GM18951 (cell line): ENCODE measurements at regions not wholly inside any gene's neighbourhood (a gene's known extent, or its start where the extent isn't known, plus 50 kb on each side); places are given as distances from the start of the nearest gene placed in this dataset.

Experiments
- POLR2A ChIP-seq: IDR thresholded peaks from 4 replicates; pipeline ENCODE4 v1.6.1; 2011; ENCODE audit warnings: mild to moderate bottlenecking; ENCODE audit not compliant: insufficient read length, insufficient read depth; ENCODE audit errors: extremely low read depth
- in situ Hi-C: fragments of 300-500 bp; cut with MboI; formaldehyde crosslinking; loops from one replicate; pipeline ENCODE4 v1.12.0; 2022; ENCODE audit warnings: low sequenced_read_pairs, mixed read lengths, inconsistent platforms; ENCODE audit not compliant: unreplicated experiment

DNA sequence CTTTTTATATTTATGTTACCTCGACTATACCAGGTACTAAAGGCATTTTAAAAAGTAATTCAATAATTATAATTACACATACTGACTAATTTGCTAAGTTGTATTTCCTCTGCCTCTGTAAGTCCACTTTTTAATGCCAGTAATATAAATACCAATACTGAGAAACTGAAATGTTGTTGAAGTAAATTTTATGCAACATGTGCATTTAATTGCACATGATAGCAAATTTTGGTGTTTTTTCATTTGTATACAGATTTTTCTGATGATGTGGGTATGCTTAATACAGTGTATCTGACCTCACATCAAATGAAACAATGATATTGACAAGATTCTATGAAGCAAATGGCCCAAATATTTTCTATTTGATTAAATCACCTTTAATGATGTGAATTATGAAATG lies 1531.6 kb downstream of the KCNT2 start:
- in situ Hi-C loops = no loop called here
- no peak for TF ChIP-seq POLR2A

DNA sequence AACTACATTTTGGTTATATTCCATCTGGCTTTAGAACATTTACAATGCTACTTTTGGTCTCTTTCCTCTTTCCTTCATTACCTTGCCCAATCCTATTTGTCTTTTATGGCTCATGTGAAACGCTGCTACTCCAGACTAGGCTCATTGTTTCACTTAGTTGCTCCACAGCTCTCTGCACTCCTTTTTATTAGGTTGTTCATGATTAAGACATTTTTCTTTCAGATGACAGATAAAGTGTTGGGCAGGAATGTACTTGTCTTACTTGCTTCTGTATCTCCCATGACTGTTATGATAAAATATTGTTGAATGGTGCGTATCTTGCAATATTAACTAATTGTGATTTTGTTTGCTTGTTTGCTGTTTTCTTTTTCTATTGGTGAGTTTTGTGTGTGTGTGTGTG lies 1532.3 kb downstream of the KCNT2 start:
- TF ChIP-seq POLR2A = no peak
- in situ Hi-C loops = no loop called here

DNA sequence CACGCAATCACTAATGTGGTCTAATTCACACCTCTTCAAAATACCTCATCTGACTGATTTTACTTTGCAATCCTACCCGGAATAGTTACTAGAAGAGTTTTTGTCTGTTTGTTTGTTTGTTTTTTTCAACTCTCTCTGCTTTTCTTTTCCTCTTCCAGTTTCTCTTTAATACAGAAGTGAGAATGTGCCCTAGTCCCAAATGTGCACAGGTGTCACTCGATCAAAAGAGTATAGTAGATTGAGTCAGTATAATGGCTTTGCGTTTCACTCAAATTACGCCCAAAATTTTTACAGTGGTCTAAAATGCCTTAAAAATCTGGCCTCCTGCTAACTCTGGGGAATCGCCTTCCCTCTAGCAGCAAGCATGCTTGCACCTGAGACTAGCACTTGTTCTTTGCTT lies 1536.8 kb downstream of the KCNT2 start:
- no peak for TF ChIP-seq POLR2A

DNA sequence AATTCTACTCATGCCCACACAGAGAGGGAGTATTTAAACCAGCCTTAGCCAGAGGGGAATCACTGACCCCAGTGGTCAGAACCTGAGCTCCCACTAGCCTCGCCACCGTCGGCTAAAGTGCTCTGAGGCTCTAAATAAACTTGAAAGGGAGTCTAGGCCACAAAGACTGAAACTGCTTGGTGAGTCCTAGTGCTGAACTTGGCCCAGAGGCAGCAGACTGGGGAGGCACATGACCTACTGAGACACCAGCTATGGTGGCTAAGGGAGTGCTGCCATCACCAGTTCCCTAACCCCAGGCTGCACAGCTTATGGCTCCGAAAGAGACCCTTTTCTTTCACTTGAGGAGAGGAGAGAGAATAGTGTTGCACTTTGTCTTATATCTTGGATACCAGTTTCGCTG lies 1542.8 kb downstream of the KCNT2 start:
- in situ Hi-C loops = no loop called here
- TF ChIP-seq POLR2A = no peak

More for the DNA sequence above, 1536.8 kb downstream of the KCNT2 start:
- in situ Hi-C loops = no loop called here

DNA sequence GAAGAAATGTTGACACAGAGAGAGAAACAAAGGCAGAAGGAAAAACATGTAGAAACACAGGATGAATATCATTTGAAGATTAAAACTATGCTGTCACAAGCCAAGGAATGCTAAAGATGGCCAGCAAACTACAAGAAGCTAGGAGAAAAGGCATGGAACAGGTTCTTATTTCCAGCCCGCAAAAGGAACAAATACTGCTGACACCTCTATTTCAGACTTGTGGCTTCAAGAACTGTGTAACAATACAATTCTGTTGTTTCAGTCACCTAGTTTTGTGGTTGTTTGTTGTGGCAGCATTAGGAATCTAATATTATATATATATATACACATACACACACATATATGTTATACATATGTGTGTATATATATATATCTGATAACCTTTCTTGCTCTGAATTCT lies 1543.9 kb downstream of the KCNT2 start:
- in situ Hi-C loops = no loop called here
- TF ChIP-seq POLR2A = no peak

DNA sequence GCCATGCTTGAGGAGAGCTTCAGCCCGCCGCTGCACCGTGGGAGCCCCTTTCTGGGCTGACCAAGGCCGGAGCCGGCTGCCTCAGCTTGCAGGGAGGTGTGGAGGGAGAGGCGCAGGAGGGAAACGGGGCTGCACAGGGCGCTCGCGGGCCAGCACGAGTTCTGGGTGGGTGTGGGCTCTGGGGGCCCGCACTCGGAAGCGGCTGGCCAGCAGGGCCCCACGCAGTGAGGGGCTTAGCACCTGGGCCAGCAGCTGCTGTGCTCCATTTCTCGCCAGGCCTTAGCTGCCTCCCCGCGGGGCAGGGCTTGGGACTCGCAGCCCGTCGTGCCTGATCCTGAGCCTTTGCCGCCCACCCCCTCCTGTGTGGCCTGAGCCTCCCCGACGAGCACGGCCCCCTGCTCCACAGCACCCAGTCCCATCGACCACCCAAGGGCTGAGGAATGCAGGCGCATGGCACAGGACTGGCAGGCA lies 1554.0 kb downstream of the KCNT2 start:
- in situ Hi-C loops = no loop called here
- TF ChIP-seq POLR2A = no peak

DNA sequence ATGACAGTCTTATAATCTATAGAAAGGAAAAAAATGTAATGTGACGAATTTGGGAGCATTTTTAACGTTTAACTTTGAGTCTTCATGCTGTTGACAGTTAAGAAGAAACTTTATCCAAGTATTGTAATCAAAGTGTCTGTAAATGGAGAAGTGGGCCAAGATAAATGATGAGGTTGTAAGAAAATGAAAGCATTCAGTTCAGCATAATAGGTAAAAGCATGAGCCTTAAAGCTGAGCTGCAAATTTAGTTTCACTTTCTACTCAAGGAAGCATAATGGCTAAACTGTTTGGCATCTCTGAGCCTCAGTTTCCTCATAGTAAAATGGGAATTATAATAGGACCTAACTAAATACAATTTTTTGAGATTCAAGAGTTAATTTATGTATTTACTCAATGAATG lies 1554.8 kb downstream of the KCNT2 start:
- in situ Hi-C loops = no loop called here
- TF ChIP-seq POLR2A = no peak

DNA sequence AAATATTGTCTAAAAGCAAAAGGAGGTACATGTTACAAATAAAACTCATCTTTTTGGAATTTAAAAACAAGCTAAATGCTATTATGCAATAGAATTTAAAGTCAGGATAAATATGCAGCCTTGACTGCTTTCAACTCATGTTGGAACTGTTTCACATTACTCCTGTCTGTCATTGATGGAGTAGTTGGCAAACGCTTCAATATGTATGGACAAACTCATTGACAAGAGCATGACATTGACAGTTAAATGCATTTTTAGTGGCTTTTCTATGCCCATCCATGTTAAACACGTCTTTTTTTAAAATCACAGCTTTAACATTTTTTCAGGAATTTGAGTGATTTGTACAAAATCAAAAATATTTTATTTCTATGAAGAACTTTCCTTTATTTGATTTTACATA lies 1560.5 kb downstream of the KCNT2 start:
- in situ Hi-C loops = no loop called here
- no peak for TF ChIP-seq POLR2A

DNA sequence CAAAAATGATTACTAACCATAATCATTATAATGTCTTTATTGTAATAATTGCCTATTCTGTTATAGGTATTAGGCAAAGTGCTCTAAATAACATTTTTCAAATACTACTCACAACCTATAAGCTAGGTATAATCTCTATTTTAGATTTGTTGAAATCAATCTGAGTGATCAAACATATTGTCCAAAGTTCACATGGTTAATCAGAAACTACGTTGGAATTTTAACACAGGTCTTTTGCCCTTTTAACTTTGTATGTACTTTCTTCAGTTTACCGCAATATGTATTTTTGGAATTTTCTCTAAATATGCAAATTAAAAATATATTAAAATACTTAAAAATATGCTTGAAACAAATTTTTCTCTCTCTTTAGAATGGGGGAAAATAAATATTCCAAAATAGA lies 1563.2 kb downstream of the KCNT2 start:
- in situ Hi-C loops = no loop called here
- no peak for TF ChIP-seq POLR2A

DNA sequence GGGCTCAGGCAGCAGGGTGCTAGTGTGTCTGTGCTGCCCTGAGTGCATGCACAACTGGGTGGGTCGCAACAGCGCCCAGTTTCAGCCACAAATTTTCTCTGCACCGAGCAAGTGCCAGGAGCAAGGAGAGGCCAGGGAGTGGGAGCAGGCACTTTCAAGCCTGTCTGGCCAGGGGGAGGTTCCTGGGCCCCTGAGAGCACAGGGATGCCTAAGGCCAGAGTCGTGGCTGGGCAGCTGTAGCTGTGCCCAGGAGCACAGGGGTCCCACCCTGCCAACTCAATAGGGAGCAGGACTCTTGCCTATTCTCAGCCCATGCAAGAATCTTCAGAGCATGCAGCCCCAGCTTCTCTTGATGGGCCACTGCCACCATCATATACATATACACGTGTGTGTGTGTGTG lies 1577.4 kb downstream of the KCNT2 start:
- no peak for TF ChIP-seq POLR2A
- in situ Hi-C loops = no loop called here

DNA sequence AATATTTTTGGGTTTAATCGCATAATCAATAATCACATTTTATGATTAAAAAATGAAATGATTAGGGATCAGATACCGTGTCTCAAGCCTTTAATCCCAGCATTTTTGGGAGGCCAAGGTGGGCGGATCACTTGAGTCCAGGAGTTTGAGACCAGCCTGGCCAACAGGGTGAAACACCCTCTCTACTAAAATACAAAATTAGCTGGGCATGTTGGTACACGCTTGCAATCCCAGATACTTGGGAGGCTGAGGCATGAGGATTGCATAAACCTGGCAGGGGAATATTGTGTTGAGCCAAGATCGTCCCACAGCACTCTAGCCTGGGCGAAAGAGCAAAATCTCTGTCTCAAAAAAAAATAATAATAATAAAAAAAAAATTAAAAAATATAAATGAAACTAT lies 1581.4 kb downstream of the KCNT2 start:
- TF ChIP-seq POLR2A = no peak
- in situ Hi-C loops = no loop called here

DNA sequence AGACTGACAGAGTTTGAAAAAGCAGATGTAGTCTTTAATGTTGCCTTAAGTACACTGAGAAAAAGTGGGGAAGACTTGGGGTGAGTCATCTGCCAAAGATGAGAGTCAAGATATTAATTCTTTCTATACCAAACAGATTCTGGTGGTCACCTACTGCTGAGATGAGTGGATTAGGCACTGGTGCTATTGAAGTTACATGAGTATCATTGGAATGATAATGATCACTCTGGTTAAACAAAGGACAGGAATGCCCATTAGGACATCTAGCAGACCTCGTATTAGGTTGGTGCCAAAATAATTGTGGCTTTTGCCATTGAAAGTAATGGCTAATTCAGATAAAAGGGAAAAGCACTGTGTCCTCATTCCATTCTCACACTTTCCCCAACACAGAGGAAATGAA lies 1588.9 kb downstream of the KCNT2 start:
- no peak for TF ChIP-seq POLR2A
- in situ Hi-C loops = no loop called here

DNA sequence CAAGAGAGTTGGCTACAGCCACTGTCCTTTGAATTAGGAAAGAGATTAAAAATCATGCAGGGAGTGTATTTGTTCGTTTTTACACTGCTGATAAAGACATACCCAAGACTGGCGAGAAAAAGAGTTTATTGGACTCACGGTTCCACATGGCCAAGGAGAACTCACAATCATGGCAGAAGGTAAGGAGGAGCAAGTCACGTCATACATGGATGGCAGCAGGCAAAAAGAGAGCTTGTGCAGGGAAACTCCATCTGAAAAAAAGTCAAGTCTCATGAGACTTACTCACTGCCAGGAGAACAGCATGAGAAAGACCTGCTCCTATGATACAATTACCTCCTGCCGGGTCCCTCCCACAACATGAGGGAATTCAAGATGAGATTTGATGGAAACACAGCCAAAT lies 1595.2 kb downstream of the KCNT2 start:
- in situ Hi-C loops = no loop called here

DNA sequence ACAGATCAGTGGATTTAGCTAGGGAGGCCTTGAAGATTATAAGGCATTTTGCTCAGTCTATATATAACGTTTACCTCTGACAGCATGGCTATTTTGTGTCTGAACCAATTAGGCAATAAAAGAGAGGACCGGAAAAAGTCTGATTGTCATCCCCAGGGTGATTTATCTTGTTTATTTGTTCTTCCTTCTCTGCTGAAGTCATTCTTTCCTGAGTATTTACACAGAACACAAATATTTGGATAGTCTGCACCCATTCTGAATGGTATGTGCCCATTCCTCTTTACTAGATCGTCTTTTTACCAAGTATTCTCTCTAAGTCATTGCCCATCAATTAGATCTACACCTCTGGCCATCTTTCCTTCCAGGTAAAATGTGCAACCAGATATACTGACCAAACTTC lies 1602.9 kb downstream of the KCNT2 start:
- in situ Hi-C loops = no loop called here
- no peak for TF ChIP-seq POLR2A

More for the DNA sequence above, 1595.2 kb downstream of the KCNT2 start:
- TF ChIP-seq POLR2A = no peak

DNA sequence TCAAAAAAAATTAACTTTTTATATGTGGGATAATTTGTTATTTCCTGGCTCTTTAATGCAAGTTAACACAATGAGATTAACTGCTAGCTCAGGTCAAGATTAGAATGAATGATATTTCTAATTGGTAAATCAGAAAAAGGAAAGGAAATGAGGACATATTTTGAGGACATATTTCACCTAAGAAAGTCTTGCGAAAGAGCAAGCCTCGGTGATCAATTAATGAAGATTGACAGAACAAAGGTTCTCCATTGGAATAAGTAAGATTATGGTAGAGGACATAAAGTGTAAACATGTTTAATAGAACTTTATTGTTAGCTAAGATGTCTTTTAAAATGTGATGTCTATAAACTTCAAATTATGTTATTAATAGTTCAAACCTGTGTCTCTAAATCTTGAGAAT lies 1617.8 kb downstream of the KCNT2 start:
- TF ChIP-seq POLR2A = no peak
- in situ Hi-C loops = no loop called here

DNA sequence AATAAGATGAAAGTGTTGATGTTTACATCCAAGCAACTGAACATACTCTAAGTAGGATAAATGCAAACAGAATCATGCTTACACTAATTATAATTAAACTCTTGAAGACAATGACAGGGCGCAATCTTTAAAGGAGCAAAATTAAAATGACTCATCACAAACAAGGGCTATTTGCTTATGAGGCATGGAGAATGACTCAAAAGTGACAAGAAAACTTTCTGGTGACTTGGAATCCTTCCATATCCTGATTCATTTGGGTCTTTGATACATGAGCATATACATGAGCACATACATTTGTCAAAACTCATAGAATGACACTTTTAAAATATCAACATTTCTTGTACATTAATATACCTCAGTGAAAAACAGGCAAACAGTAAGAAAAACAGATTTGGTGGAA lies 1632.3 kb downstream of the KCNT2 start:
- no peak for TF ChIP-seq POLR2A
- in situ Hi-C loops = no loop called here

DNA sequence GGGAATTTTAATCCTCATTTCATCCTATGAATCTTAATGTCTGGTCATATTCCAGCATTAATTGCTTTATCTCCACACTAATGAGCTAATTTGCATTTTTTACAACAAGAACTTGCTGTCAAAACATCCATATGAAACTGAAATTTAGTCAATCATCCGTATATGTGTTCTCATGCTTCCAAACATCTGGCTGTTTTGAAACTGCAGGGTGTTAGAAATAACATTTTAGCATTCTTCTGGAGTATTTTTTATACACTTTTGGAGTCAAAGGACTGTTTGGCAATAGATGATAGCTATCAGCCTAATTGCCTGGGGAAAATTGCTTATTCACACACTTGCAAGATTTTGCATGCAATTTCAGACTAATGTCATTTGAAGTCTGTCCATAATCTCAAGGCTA lies 1639.3 kb downstream of the KCNT2 start:
- in situ Hi-C loops = no loop called here

More for the DNA sequence above, 1639.3 kb downstream of the KCNT2 start:
- TF ChIP-seq POLR2A = no peak
